ENCODE measurements at regions not wholly inside any gene's neighbourhood (a gene's known extent, or its start where the extent isn't known, plus 50 kb on each side); places are given as distances from the start of the nearest gene placed in this dataset.
"Not testable (repeated sequence)": the region's sequence is repeated elsewhere in the genome, so short reads cannot be mapped to it uniquely, and the experiment has no call there.

GRCh38 chrX:94942603-94943002 is 1268.6 kb downstream of the FAM133A start:
- Histone ChIP-seq H3K36me3 (ENCODE audit: control insufficient read depth, insufficient read depth, low read length, severe bottlenecking) (no peaks in the 10 kb centered on the region), H3K4me3 (ENCODE audit: low read length) (no peak overlapping the region), H3K27me3 (replicated peaks; ENCODE audit: control insufficient read depth, insufficient read depth, low read length) (no peaks in the 10 kb centered on the region), H3K9ac (ENCODE audit: low read length) (no peak overlapping the region), H3K4me1 (ENCODE audit: control insufficient read depth, insufficient read depth, low read length) (no peaks in the 10 kb centered on the region), H3K9me3 (ENCODE audit: control insufficient read depth, low read length) (peaks cover 18% of the 10 kb centered on the region)
- DNase-seq (ENCODE audit: low read depth): no peak

- not testable (repeated sequence) for H3K27me3 ChIP-seq (replicated peaks; ENCODE audit: control insufficient read depth, insufficient read depth, low read length); DNase-seq (ENCODE audit: low read depth); H3K4me1 ChIP-seq (ENCODE audit: control insufficient read depth, insufficient read depth, low read length); H3K9ac ChIP-seq (ENCODE audit: low read length); H3K4me3 ChIP-seq (ENCODE audit: low read length); H3K36me3 ChIP-seq (ENCODE audit: control insufficient read depth, insufficient read depth, low read length, severe bottlenecking)
- peaks cover 13% of the 10 kb centered on the region for H3K9me3 ChIP-seq (ENCODE audit: control insufficient read depth, low read length)
These were observed 1272.1 kb downstream of the FAM133A start for GRCh38 chrX:94946137-94946536.

GRCh38 chrX:94961730-94962129 is 1287.7 kb downstream of the FAM133A start:
- Histone ChIP-seq H3K36me3 (ENCODE audit: control insufficient read depth, insufficient read depth, low read length, severe bottlenecking) (no peaks in the 10 kb centered on the region), H3K4me3 (ENCODE audit: low read length) (no peak overlapping the region), H3K9ac (ENCODE audit: low read length) (no peak overlapping the region), H3K27me3 (replicated peaks; ENCODE audit: control insufficient read depth, insufficient read depth, low read length) (peaks cover 7% of the 10 kb centered on the region), H3K4me1 (ENCODE audit: control insufficient read depth, insufficient read depth, low read length) (no peaks in the 10 kb centered on the region), H3K9me3 (ENCODE audit: control insufficient read depth, low read length) (no peaks in the 10 kb centered on the region)
- DNase-seq (ENCODE audit: low read depth): no peak

GRCh38 chrX:94977562-94977961 is 1303.6 kb downstream of the FAM133A start:
- Histone ChIP-seq H3K36me3 (ENCODE audit: control insufficient read depth, insufficient read depth, low read length, severe bottlenecking) (no peaks in the 10 kb centered on the region), H3K4me3 (ENCODE audit: low read length) (no peak overlapping the region), H3K27me3 (replicated peaks; ENCODE audit: control insufficient read depth, insufficient read depth, low read length) (no peaks in the 10 kb centered on the region), H3K4me1 (ENCODE audit: control insufficient read depth, insufficient read depth, low read length) (no peaks in the 10 kb centered on the region), H3K9me3 (ENCODE audit: control insufficient read depth, low read length) (no peaks in the 10 kb centered on the region), H3K9ac (ENCODE audit: low read length) (no peak overlapping the region)
- DNase-seq (ENCODE audit: low read depth): no peak

GRCh38 chrX:94977986-94978385 is 1304.0 kb downstream of the FAM133A start:
- DNase-seq (ENCODE audit: low read depth): no peak
- Histone ChIP-seq H3K4me1 (ENCODE audit: control insufficient read depth, insufficient read depth, low read length) (no peaks in the 10 kb centered on the region), H3K27me3 (replicated peaks; ENCODE audit: control insufficient read depth, insufficient read depth, low read length) (no peaks in the 10 kb centered on the region), H3K9ac (ENCODE audit: low read length) (no peak overlapping the region), H3K36me3 (ENCODE audit: control insufficient read depth, insufficient read depth, low read length, severe bottlenecking) (no peaks in the 10 kb centered on the region), H3K4me3 (ENCODE audit: low read length) (no peak overlapping the region), H3K9me3 (ENCODE audit: control insufficient read depth, low read length) (no peaks in the 10 kb centered on the region)

All from adipocyte (in vitro differentiated cells).